Thyroid gland (tissue), 4 donors: ENCODE measurements at regions not wholly inside any gene's neighbourhood (a gene's known extent, or its start where the extent isn't known, plus 50 kb on each side); places are given as distances from the start of the nearest gene placed in this dataset.
"Not testable (repeated sequence)": the region's sequence is repeated elsewhere in the genome, so short reads cannot be mapped to it uniquely, and the experiment has no call there.

ENCODE experiments used
- CTCF ChIP-seq, 6 experiments: fragments of 200-600 bp in 3 of 6; fragments of 450-650 bp in 3 of 6; sonication (generic) in 3 of 6; IDR thresholded peaks; one replicate each; pipeline ENCODE4 v1.5.1; 2016 to 2019; ENCODE audit warnings: antibody characterized with exemption in 6 of 6, mild to moderate bottlenecking in 2 of 6, inconsistent platforms in 1 of 6, moderate library complexity in 1 of 6
- POLR2A ChIP-seq, 2 donors: fragments of 450-650 bp; IDR thresholded peaks; one replicate each; pipeline ENCODE4 v1.6.1; 2017; ENCODE audit warnings: antibody characterized with exemption in 2 of 2, mild to moderate bottlenecking in 2 of 2, moderate library complexity in 1 of 2

- not testable (repeated sequence) for TF ChIP-seq CTCF, POLR2A (IDR thresholded peaks at IDR 0.05)
These were observed 115.3 kb upstream of the OR9Q1 start for GRCh38 chr11:57908399-57908798.
